Amniotic epithelial cell (primary cell): ENCODE measurements at regions not wholly inside any gene's neighbourhood (a gene's known extent, or its start where the extent isn't known, plus 50 kb on each side); places are given as distances from the start of the nearest gene placed in this dataset.
"Not testable (repeated sequence)": the region's sequence is repeated elsewhere in the genome, so short reads cannot be mapped to it uniquely, and the experiment has no call there.

Experiments used
- DNase-seq: peaks from one replicate; pipeline ENCODE4 v3.0.0-alpha.2; 2010; ENCODE audit warnings: low read depth

DNA sequence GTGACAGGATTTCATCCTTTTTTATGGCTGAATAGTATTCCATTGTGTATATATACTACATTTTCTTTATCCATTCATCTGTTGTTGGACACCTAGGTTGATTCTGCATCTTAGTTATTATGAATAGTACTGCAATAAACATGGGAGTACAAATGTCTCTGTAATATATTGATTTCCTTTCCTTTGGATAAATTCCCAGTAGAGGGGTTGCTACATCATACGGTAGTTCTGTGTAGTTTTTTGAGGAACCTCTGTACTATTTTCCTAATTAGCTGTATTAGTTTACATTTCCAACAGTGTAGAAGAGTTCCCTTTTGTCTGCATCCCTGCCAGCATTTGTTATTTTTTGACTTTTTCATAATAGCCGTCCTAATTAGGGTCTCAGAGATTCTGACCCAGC is 201.3 kb downstream of the GIPC2 start:
- DNase-seq, result no peak

DNA sequence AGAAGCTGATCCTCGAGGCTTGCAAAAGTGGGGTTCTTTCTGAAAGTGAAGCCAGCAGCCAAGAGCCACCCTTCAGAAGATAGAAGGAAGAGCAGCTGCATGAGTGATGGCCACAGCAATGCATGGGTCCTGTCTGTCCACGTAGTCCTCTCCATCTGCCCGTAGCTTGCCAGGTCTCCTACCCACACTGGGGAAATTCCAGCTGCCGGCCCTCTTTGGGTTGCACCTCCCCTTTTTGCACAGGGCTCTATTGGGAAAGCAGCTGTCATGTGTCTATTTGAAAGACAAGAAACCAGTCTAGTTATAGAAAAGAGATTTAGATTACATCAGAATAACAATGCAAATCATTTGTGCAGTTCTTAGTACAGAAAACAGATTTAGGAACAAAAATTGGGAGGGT is 204.4 kb downstream of the GIPC2 start:
- DNase-seq, result no peak

DNA sequence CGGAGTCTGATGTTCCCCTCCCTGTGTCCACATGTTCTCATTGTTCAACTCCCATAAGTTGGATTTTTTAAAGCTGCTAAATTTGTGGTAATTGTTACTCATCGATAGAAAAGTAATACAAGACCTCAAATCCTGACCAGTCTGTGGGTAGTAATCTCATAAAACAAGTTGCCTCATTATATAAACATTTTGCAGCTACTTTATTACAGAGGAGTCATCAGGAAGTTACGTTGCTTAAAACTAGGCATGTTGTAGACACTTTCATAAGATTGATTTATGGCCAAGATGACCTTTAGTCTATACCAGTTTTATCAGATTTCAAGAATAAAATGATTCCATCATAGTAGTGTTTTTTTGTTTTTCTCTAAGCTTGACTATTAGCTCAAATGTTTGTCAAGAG is 208.8 kb downstream of the GIPC2 start:
- peak; percentile 67 for DNase-seq

DNA sequence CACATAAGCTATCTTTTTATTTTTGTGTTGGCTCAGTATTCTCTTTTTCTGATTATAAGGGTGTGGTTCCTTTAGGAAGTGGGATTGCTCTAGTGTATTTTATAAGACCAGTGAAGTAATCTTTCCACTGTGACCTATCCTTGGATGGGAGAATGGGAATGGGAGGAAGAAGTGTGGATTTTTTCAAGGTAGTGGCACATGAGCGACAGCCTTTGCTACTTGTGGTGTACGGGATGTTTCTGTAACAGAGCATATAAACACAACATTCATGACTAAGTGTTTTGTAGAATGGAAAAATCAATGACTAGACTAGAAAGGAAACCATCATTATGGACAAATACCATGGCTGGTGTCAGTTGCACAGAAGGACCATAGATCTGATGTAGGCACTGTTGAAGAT is 209.6 kb downstream of the GIPC2 start:
- no peak for DNase-seq

DNA sequence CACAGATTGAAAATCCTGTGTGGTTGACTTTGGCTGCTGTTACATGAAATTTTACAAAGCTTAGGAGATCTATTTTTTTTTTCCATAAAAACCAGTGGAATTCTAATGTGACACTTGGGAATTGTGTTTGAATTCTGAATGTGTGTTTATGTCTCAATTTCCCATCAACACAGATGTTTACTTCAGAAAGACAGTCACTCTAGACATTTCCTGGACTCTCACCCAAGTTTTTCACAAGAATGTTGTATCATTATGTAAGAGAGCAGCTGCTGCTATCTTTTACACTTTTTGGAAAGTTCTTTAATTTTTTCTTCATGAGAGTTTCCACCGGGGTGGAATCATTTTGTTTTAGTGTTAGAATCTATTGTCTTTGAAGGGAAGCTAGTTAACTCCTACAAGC is 210.1 kb downstream of the GIPC2 start:
- no peak for DNase-seq

DNA sequence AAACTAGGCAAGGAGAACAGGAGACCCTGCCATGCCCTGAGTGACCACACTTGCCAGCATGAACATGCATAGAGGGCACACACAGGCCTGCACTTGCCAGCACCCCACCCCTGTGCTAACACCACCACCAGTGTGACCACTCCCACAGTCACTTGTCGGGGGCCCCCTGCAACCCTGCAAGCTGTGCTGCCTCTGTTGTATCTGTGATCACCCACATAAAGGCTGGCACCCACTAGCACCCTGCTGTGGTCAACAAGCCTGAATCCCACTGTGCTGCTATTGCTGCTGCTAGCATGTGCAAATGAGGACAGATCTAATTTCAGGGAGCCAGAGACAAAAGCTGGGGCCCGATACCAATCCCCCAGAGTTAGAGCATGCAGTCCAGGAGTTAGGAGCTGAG is 217.7 kb downstream of the GIPC2 start:
- DNase-seq, result no peak

DNA sequence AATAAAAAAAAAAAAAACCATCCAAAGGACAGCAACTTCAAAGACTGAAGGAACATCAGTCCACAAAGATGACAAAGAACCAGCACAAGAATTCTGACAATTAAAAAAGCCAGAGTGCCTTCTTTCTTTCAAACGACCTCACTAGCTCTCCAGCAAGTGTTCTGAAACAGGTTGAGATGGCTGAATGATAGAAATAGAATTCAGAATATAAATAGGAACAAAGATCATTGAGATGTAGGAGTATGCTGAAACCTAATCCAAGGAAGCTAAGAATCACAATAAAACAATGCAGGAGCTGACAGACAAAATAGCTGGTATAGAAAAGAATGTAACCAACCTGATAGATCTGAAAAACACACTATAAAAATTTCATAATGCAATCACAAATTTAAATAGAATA is 218.2 kb downstream of the GIPC2 start:
- DNase-seq, result no peak

DNA sequence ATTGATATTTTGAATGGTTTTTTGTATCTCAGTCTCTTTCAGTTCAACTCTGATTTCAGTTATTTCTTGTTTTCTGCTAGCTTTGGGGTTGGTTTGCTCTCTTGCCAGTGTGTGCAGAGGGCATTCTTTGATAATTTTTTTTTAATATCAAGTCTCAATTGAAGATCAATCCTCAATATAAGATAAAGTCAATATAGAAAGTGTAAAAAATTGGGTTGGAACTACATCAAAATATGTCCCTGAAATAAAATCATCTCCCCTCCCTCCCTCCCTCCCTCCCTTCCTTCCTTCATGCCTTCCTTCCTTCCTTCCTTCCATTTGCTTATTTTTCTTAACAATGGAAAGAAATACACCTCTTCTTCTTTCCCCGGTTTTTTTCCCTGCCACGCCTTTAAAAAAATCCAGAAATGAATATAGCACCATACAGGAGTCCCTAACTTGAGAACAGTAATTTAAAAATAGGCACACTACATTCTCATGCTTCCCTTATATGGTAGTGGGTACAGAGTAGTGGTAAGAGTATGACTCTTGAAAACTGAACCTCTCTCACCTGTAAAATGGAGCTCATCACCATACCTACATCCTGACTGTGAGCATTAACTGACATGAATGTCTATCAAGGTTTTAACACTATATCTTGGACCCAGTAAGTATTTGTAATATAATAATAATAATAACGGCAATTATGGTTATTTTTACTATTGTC is 221.9 kb downstream of the GIPC2 start:
- DNase-seq, result no peak

DNA sequence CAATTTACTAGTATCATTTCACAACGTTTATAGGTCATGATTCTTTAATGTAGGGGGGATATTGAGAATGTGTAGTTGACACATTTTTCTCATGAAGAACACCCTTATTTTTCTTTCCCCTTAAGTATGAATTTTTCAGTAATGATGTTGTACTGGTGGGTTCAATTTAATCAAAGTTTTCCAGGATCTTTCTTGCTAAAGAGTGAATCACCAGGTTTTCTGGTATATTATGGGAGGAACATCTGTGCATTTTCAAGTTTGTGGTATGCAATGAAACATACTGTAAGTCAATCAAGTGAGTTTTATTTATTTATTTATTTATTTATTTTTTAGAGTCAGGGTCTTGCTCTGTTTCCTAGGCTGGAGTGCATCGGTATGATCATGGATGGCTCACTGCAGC is 221.2 kb upstream of the PTGFR start:
- no peak for DNase-seq

DNA sequence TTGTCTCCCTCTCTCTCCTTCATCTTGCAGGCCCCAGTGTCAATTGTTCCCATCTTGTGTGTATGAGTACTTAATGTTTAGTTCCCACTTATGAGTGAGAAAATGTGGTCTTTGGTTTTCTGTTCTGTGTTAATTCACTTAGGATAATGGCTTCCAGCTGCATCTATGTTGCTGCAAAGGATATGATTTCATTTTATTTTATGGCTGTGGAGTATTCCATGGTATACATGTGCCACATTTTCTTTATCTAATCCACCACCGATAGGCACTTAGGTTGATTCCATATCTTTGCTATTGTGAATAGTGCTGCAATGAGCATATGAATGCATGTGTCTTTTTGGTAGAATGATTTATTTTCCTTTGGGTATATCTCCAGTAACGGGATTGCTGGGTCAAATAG is 219.4 kb upstream of the PTGFR start:
- not testable (repeated sequence) for DNase-seq

DNA sequence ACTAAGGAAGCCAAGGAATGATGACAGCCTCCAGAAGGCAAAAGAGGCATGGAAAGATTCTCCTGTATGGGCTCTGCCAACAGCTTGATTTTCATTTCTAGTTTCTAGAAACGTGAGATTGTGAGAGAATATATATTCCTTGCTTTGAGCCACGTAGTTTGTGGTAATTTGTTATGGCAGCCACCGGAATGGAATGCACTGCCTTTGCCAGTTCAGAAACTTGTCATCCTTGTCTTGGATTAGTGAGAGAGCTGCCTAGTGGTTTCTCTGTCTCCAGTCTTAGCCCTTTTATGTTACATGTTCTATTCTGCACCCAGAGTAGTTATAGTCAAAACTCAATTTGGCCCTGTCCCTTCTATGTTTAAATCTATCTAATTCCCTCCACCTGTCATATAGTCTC is 216.0 kb upstream of the PTGFR start:
- peak; percentile 60 for DNase-seq

DNA sequence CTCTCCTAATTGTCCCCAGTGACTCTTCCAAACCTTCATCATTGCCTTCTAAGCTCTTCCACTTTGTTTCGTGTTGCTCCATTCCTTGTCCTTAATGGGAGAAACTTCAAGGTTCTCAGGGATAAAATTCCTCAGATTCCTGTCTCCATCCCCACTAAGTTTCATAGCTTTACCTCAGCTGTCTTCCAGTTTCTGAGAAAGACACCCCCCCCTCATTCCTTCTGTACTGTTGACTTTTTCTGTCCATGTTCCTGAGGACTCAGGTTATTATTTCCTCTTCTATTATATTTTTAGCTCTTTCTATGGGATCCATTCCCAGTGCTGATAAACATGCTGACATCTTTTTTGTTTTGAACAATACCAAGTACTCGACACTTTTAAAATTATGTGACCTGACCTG is 215.3 kb upstream of the PTGFR start:
- DNase-seq, result peak; percentile 26

DNA sequence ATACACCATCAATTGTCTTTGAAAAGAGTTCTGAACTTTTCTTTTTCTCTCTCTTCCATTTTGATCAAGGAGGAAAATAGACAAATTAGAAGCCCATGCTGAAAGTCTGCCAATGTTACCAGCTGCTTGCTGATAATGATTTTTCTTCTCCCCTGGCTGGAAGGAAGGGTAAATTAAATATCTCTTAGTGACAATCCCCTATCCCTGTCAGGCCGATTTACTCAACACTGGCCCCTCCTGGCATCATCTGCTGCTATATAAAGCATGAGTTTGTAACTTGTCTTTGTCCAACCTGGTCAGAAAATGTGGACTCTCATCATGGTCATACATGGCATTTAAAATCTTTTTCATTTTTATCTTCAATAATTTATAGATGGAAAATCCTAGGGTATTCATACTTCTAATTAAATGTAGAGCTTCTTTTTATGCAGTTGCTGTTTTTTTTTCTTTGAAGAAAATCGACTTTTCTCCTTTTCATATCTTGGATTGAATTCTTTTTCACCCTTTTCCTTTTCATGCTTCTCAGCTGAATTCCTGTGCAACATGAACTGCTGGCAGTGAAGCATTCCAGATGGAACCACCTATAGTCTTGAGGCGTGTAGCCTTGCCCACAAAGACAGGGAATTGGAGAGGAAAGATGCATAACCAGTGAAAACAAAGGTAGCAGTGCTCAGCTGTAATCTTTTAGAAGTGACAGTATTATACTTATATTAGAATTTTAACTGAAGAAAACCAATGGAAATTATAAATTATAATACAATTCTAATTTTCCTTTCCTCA is 214.7 kb upstream of the PTGFR start:
- no peak for DNase-seq

DNA sequence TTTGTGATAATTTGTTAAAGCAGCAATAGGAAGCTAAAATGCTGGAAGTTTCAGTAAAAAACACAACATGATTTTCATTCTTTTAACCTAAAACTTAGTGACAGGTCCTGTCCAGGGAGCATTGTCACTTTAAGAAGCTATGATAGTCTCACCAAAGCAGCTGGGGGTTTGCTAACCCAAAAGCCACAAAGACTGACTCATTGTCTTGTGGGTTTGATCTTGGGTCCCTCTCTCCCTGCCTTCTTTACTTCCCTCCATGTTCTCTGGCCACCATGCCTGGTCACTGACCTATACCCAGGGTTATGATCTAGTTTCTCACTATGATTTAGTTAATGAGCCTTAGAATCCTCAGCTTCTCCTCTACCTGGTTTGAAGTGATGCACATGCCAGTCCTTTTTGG is 213.5 kb upstream of the PTGFR start:
- DNase-seq, result peak; percentile 70

DNA sequence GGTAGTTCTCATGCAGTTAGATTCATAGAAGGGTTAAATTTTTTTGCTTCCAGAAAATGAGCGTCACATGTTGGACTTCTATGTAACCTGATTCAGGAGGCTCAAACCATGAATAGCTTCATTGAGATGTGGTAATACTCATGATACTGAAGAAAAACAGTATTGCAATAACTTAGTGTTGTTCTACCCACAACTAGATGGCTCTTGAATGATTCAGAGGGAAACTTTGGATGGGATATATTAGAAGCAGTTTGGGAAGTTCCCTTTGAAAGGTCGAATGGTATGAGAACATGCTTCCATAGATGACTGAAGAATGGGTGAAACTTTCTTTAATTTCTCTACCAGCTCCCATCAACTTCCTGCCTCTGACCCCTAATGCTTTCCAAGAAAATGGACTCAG is 211.7 kb upstream of the PTGFR start:
- DNase-seq, result peak; percentile 96

DNA sequence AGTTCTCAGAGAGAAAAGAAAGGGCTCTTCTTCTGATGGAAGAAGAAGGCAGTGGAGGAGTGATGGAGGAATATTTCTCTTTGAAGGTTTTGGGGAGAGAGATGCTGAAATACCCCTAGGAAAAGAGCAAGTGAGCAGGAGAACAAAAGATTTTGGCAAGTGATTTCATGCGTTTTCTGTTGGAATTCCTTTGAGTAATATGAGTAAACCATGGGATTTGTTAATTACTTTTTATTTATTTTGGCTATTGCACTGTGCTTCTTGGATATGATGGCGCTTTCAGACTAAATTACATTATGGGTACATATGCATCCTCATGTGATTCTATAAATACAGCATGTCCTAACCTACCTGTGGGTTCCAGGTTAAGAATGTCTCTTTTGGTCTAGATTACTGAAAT is 210.1 kb upstream of the PTGFR start:
- no peak for DNase-seq

DNA sequence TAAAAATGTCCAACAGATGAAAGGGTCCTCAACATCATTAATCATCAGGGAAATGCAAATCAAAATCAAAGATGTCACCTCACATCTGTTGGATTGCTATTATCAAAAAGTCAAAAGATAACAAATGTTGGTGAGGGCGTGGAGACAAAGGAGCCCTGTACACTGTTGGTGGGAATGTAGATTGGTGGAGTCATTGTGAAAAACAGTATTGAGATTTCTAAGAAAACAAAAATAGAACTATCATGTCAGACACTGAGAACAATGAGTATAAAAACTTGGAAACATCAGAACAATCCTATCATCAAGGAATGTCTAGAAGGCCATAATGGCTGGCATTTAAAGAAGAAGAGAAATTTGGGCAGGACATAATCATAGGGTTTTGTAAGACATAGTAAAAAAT is 209.2 kb upstream of the PTGFR start:
- DNase-seq, result no peak

DNA sequence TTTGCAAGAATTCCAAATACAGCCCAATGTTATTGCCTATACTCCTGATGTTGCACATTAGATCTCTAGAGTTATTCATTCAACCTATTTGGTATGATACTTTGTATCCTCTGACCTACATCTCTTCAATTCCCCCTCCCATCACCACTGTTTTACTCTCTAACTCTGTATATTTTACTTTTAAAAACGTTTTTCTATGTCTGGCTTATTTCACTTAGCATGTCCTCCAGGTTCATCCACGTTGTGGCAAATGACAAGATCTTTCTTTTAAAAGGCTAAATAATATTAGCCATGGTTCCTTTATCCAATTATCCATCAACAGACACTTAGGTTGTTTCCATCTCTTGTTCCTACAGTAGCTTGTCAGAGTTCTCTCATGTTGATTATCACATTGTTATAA is 207.1 kb upstream of the PTGFR start:
- no peak for DNase-seq

DNA sequence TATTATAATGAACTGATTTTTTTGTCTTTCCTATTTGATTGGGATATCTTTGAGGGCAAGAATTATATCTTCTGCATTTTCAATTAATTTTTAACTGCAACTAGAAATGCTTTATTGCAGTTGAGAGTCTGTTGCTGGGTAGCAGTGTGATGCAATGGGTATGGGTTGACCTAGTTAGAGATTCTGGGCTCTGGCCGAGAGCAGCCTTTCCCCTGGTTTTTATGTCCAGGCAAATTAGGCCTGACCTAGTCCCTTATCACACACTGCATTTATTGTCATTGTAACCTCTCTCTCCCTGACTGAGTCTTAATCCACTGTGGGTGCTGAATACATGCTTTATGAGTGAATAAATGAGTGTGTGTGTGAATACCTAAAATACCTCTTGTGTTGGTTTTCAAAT is 206.4 kb upstream of the PTGFR start:
- DNase-seq, result peak; percentile 54

DNA sequence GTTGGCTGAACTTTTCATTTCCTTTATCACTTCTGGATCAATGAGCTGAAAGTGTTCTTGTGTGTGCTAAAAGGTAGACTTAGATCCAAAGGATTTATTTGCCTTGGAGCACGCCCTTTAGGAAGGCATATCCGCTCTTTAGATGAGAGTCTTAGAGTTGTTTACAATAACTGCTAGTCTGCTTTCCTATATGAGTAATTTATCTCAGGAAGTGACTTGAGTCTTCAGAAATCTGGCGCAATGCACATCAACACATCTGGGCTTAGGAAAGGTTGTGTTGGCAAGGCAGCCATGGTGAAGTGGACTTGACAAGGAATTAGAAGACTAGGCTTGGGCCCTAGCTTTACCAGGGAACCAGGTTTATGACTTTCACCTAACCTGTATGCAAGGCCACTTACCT is 204.1 kb upstream of the PTGFR start:
- DNase-seq, result peak; percentile 82

DNA sequence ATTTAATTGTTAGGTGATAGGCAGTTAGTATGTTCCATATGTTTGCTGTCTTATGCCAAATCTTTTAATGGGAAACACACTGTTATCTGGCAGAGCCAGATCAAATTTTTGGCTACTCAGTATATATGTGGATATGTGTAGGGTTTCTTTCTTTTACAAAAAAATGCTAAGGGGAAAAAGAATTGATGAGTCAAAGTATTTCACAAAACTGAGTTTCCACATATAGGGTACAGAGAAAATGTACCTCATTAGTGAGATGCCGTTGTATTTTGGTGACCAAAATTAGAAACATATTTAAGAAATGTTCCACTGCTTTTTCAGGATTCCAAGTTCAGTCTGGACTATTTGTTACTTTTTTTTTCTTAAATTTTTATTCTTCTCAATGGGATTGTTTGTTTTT is 201.2 kb upstream of the PTGFR start:
- no peak for DNase-seq

DNA sequence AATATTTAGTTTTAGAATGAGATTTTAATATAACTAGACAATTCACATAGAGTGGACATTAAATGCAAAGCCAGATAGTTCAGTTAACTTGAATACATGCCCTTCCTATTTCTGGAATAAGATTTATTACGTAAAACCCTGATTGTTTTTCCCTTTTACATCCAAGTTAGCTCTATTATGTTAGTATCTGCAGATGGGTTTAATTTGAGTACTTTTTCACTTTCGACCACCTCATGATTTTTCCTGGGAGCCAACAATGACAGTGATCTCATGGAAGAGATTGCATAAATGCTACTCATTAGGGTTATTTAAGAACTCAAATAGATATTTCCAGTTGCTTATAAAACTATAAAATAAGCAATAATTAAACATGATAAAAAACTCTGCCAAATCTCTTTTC is 199.4 kb upstream of the PTGFR start:
- no peak for DNase-seq

DNA sequence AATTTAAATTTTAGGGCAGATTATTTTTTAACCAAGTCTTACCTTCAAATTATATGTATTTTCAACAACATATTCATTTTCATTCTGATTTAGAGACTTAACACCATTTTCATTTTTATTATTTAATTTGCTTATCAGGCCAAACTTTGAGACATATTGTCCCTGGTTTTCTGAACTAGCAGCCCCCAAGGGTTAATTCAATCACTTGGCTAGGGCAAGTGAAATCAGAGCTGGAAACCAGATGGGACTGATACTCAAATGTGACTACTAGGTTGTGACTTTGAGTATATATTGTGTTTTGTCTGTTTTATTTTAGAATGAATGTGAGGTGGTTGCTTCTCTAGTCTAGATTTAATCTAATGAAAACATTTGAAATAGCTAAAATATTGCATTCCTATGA is 198.9 kb upstream of the PTGFR start:
- no peak for DNase-seq

DNA sequence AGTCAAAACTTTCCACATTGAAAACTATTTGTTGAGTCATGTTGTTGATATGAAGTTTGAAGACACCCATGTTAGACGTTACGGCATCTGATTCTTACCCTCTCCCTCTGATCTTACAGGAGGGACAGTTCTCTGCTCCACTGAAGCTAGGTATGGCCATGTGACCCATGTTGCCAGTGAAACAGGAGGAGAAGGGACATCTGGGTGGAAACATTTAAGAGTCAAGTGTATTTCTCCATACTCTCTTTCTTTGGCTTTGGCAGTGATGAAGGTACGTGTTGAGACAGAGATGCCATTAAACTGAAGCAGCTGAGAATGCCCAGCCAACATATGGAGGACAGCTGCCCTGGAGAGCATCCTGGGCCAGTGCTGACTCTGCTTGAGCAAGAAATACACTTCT is 198.4 kb upstream of the PTGFR start:
- no peak for DNase-seq
